Chondrocyte (in vitro differentiated cells): ENCODE measurements at regions not wholly inside any gene's neighbourhood (a gene's known extent, or its start where the extent isn't known, plus 50 kb on each side); places are given as distances from the start of the nearest gene placed in this dataset.

Experiments used
- DNase-seq: peaks from one replicate; pipeline ENCODE4 v3.0.0; 2021; ENCODE audit warnings: mixed read lengths, low spot score
- H3K27ac Mint-ChIP-seq: one replicate; pipeline ENCODE4 v1.8.0; 2021; ENCODE audit warnings: mild to moderate bottlenecking, moderate library complexity, mixed read lengths; ENCODE audit not compliant: unreplicated experiment
- H3K27me3 Mint-ChIP-seq: 2 replicates; pipeline ENCODE4 v1.8.0; 2021; ENCODE audit warnings: low read depth, mixed read lengths
- H3K36me3 Mint-ChIP-seq: 2 replicates; pipeline ENCODE4 v1.8.0; 2021; ENCODE audit warnings: low read depth, mixed read lengths
- H3K4me1 Mint-ChIP-seq: 2 replicates; pipeline ENCODE4 v1.8.0; 2021; ENCODE audit warnings: low read depth, mild to moderate bottlenecking, mixed read lengths
- H3K4me3 Mint-ChIP-seq: one replicate; pipeline ENCODE4 v1.8.0; 2021; ENCODE audit warnings: mild to moderate bottlenecking, moderate library complexity, mixed read lengths; ENCODE audit not compliant: unreplicated experiment
- H3K9me3 Mint-ChIP-seq: 2 replicates; pipeline ENCODE4 v1.8.0; 2021; ENCODE audit warnings: low read depth, mixed read lengths
- CTCF ChIP-seq: fragments of 200-600 bp; sonication (generic); IDR thresholded peaks from 2 replicates; pipeline ENCODE4 v1.5.0; 2021; ENCODE audit warnings: antibody characterized with exemption, mild to moderate bottlenecking, moderate library complexity

GRCh38 chr1:232170909-232171308 is 459.0 kb downstream of the SIPA1L2 start:
- no peaks in the 10 kb centered on the region for H3K36me3 Mint-ChIP-seq
- H3K9me3 Mint-ChIP-seq: no peaks in the 10 kb centered on the region
- no peak for TF ChIP-seq CTCF
- H3K4me3 Mint-ChIP-seq: no peak overlapping the region
- no peak for DNase-seq
- no peak overlapping the region for H3K27ac Mint-ChIP-seq
- no peaks in the 10 kb centered on the region for H3K4me1 Mint-ChIP-seq
- H3K27me3 Mint-ChIP-seq: no peaks in the 10 kb centered on the region

- Mint-ChIP-seq H3K4me3 (no peak overlapping the region), H3K9me3 (no peaks in the 10 kb centered on the region), H3K36me3 (no peaks in the 10 kb centered on the region), H3K4me1 (no peaks in the 10 kb centered on the region), H3K27me3 (no peaks in the 10 kb centered on the region), H3K27ac (no peak overlapping the region)
- DNase-seq: no peak
- no peak for TF ChIP-seq CTCF
Measured at GRCh38 chr1:232169436-232169835, 460.5 kb downstream of the SIPA1L2 start.

DNA sequence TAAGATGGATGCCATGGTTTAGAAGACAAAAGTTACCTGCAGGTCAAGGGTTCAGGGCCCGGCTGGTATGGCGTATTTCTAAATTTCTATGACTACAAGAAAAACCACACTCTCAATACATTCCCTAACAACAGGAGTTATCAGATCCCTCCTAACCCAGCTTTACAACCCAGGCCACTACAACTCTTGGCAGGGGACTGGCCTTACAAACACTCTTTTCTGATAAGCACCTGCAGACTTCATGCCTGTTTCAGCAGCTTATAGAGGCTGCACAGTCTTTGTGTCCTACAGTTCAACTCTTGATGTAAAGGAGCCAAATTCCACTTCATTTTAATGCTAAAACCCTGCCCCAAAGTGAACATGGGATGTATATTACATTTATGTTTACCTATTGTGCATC is 461.4 kb downstream of the SIPA1L2 start:
- Mint-ChIP-seq H3K36me3 (no peaks in the 10 kb centered on the region), H3K4me3 (no peak overlapping the region), H3K4me1 (no peaks in the 10 kb centered on the region), H3K27me3 (no peaks in the 10 kb centered on the region), H3K9me3 (no peaks in the 10 kb centered on the region), H3K27ac (no peak overlapping the region)
- TF ChIP-seq CTCF: no peak
- no peak for DNase-seq

DNA sequence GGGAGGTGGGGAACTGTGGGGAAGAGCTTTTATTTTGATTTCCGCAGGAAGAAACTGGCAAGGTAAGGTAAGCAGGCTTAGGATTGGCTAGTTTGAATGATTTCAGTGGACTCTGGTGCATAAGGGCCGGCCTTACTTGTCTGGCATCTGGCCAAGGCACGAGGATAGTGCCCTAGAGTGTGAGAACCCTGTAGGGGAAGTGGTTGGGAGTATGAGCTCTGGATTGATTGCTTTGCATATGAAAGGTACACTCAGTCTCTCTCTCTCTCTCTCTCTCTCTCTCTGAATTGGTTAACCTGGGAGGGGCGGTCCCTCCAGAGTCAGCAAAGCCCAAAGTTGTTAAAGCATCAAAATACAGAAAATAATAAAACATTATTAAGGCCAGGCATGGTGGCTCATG is 463.0 kb downstream of the SIPA1L2 start:
- no peak for DNase-seq
- Mint-ChIP-seq H3K27ac (no peak overlapping the region), H3K4me1 (no peaks in the 10 kb centered on the region), H3K27me3 (no peaks in the 10 kb centered on the region), H3K4me3 (no peak overlapping the region), H3K9me3 (no peaks in the 10 kb centered on the region), H3K36me3 (no peaks in the 10 kb centered on the region)
- TF ChIP-seq CTCF: no peak

GRCh38 chr1:232164078-232164963 is 465.6 kb downstream of the SIPA1L2 start:
- no peak for DNase-seq
- no peak overlapping the region for H3K4me3 Mint-ChIP-seq
- no peaks in the 10 kb centered on the region for H3K27me3 Mint-ChIP-seq
- H3K27ac Mint-ChIP-seq: no peak overlapping the region
- H3K36me3 Mint-ChIP-seq: no peaks in the 10 kb centered on the region
- no peaks in the 10 kb centered on the region for H3K4me1 Mint-ChIP-seq
- H3K9me3 Mint-ChIP-seq: no peaks in the 10 kb centered on the region
- TF ChIP-seq CTCF: no peak
